NB4 (cell line): ENCODE measurements at regions not wholly inside any gene's neighbourhood (a gene's known extent, or its start where the extent isn't known, plus 50 kb on each side); places are given as distances from the start of the nearest gene placed in this dataset.
A peak's percentile ranks its signal among the peaks of the same experiment; 100 is the strongest.

Experiments
- DNase-seq: peaks from one replicate; pipeline ENCODE4 v3.0.0; 2010; ENCODE audit warnings: low read depth
- H3K4me3 ChIP-seq: one replicate; pipeline ENCODE4 v1.5.1; 2011; ENCODE audit warnings: mild to moderate bottlenecking, low read depth, low read length, moderate library complexity
- MAX ChIP-seq: IDR thresholded peaks from 2 replicates; pipeline ENCODE4 v1.6.1; 2011; ENCODE audit warnings: low read depth, low read length
- MYC ChIP-seq: IDR thresholded peaks from 2 replicates; pipeline ENCODE4 v1.6.1; 2011; ENCODE audit warnings: low read depth, low read length
- POLR2A ChIP-seq: IDR thresholded peaks from 2 replicates; pipeline ENCODE4 v1.6.1; 2011; ENCODE audit warnings: mild to moderate bottlenecking; ENCODE audit not compliant: insufficient read length; ENCODE audit errors: extremely low read depth
- TF ChIP-seq, protein P1 (sequence below): IDR thresholded peaks from one replicate; pipeline ENCODE4 v1.5.1; 2012; ENCODE audit warnings: low read depth, low read length

GRCh38 chr3:44069276-44069675 lies 172.4 kb upstream of the TOPAZ1 start:
- no peak overlapping the region for H3K4me3 ChIP-seq
- TF ChIP-seq POLR2A: no peak
- TF ChIP-seq, protein P1, sequence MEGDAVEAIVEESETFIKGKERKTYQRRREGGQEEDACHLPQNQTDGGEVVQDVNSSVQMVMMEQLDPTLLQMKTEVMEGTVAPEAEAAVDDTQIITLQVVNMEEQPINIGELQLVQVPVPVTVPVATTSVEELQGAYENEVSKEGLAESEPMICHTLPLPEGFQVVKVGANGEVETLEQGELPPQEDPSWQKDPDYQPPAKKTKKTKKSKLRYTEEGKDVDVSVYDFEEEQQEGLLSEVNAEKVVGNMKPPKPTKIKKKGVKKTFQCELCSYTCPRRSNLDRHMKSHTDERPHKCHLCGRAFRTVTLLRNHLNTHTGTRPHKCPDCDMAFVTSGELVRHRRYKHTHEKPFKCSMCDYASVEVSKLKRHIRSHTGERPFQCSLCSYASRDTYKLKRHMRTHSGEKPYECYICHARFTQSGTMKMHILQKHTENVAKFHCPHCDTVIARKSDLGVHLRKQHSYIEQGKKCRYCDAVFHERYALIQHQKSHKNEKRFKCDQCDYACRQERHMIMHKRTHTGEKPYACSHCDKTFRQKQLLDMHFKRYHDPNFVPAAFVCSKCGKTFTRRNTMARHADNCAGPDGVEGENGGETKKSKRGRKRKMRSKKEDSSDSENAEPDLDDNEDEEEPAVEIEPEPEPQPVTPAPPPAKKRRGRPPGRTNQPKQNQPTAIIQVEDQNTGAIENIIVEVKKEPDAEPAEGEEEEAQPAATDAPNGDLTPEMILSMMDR: no peak
- TF ChIP-seq MAX: no peak
- TF ChIP-seq MYC: no peak
- DNase-seq: no peak

GRCh38 chr3:44070841-44071546 lies 170.7 kb upstream of the TOPAZ1 start:
- H3K4me3 ChIP-seq: no peak overlapping the region
- TF ChIP-seq MAX: no peak
- no peak for DNase-seq

DNA sequence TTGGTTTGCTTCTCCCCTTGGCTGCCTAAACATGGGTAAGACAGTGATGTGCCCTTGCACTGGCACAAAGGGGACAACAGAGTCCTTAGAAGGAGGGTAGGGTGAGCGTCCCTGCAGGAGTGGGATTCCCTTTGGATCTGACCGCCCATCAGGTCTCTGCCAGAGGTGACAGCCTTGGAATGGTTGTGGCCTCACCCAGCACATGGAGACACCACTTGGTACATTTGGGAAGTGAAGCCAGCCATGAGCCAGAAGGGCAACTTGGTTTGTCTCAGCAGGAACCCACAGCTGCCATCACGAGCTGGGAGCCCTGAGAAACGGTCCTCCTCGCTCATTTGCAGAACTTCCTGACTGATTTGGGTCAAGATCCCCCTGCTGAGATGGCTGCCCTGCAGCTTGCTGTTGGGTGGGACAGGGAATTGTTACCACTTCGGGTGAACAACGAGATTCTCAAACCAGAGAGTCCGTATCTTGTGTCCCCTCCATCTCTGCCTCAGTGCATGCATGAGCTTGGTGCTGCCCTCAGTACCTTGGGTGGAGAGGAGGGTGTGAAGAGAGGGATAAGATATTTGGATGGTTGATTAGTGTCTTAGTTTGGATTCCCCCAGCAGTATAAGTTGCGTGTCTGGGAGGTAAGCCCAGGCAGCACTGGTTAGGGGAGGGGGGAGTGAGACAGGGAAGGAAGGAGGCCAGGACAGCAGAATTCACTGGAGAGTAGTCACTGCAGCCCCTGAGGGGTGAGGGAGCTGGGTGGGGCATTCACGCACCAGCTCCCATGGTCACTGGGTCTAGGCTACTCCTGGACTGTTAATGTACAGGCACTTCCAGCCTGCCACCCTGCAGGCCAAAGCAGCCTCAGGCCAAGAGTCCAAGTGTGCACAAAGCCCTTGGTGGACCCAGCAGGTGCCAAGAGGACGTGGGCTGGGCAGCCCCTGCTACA lies 168.8 kb upstream of the TOPAZ1 start:
- TF ChIP-seq, protein P1: no peak
- no peak for TF ChIP-seq MYC
- no peak for TF ChIP-seq POLR2A
- TF ChIP-seq MAX: no peak
- H3K4me3 ChIP-seq: no peak overlapping the region
- no peak for DNase-seq

GRCh38 chr3:44074181-44074580 lies 167.5 kb upstream of the TOPAZ1 start:
- H3K4me3 ChIP-seq: no peak overlapping the region
- no peak for TF ChIP-seq MAX
- no peak for TF ChIP-seq MYC
- TF ChIP-seq, protein P1: no peak
- no peak for TF ChIP-seq POLR2A
- no peak for DNase-seq

DNA sequence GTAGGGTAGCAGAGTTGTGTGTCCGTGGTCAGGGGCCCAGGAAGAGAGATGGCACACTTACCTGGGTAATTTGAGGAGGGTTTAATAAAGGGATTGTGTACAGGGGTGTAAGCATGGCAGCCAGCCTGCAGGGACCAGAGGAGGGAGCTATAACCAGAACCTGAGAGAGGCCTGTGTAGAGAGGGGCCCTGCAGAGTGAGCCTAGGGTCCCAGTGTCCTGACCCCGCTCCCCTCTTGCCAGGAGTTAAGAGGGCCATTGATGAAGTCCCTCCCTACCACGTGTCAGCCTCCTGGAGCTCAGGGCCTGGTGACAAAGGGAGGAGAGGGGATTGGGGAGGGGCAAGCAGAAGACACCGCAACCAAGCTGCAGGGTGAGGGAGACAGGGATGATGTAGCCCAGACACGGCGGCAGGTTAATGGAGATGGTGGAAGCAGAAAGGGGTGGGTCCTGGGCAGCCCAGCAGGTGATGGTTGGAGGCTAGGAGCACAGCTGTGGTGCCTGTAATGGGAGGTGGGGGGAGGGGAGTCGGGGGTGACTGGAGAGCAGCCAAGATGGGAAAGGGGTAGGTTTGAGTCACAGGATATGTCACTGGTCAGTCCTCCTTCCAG lies 165.4 kb upstream of the TOPAZ1 start:
- no peak overlapping the region for H3K4me3 ChIP-seq
- TF ChIP-seq MYC (no peak), MAX (no peak), POLR2A (no peak)
- TF ChIP-seq, protein P1: no peak
- DNase-seq: no peak

DNA sequence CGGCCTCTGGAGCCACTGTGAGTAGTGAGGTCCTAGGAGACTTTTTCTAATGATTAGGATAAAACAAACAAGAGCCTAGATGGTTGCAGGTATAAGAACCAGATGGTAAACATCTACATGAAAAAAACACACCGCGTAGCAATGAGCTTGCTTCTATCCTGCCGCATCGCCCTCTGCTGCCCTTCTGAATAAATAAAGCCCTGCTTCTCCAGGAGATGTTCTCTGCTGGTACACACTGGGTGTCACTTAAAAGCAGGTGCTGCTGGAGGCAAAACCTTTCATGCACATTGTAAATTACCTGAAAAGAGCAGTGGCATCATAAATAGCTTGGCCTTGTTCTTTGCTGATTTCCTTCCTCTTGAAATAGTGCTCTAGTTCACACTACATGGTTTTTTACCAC lies 164.4 kb upstream of the TOPAZ1 start:
- TF ChIP-seq POLR2A: no peak
- no peak for TF ChIP-seq MAX
- no peak for TF ChIP-seq MYC
- TF ChIP-seq, protein P1: no peak
- no peak overlapping the region for H3K4me3 ChIP-seq
- peak; percentile 5 for DNase-seq
